HL-60 (cell line): ENCODE measurements at regions not wholly inside any gene's neighbourhood (a gene's known extent, or its start where the extent isn't known, plus 50 kb on each side); places are given as distances from the start of the nearest gene placed in this dataset.

ENCODE experiments used
- DNase-seq, 2 experiments: peaks; one replicate each; pipeline ENCODE4 v3.0.0-alpha.2; 2010 to 2020; ENCODE audit warnings: low read depth in 1 of 2, low spot score in 1 of 2
- H3K27ac ChIP-seq: fragments of 250-450 bp; sonication (Bioruptor Pico); replicated peaks from 2 replicates; pipeline ENCODE4 v1.5.1; 2020; ENCODE audit warnings: mild to moderate bottlenecking, moderate library complexity
- H3K27me3 ChIP-seq: fragments of 250-450 bp; sonication (Bioruptor Pico); 2 replicates; pipeline ENCODE4 v1.5.1; 2021; ENCODE audit warnings: mild to moderate bottlenecking, moderate library complexity; ENCODE audit not compliant: insufficient read depth, poor library complexity, severe bottlenecking
- H3K4me3 ChIP-seq: replicated peaks from 2 replicates; pipeline ENCODE4 v1.5.1; 2011; ENCODE audit warnings: mild to moderate bottlenecking, control low read depth, low read length; ENCODE audit not compliant: insufficient read depth
- GABPA ChIP-seq: IDR thresholded peaks from 2 replicates; pipeline ENCODE4 v1.6.1; 2012; ENCODE audit warnings: low read depth
- POLR2AphosphoS5 ChIP-seq: IDR thresholded peaks from 2 replicates; pipeline ENCODE4 v1.6.1; 2012; ENCODE audit warnings: low read depth
- SPI1 ChIP-seq: IDR thresholded peaks from 2 replicates; pipeline ENCODE4 v1.6.1; 2012; ENCODE audit warnings: low read depth, mild to moderate bottlenecking, borderline replicate concordance
- TF ChIP-seq, protein P1 (sequence below): IDR thresholded peaks from one replicate; pipeline ENCODE4 v1.5.1; 2011; ENCODE audit warnings: low read length, control low read depth, inconsistent platforms; ENCODE audit not compliant: insufficient read depth
- TF ChIP-seq, protein P2 (sequence below): IDR thresholded peaks from 2 replicates; pipeline ENCODE4 v1.6.1; 2012; ENCODE audit warnings: low read depth; ENCODE audit not compliant: insufficient replicate concordance

DNA sequence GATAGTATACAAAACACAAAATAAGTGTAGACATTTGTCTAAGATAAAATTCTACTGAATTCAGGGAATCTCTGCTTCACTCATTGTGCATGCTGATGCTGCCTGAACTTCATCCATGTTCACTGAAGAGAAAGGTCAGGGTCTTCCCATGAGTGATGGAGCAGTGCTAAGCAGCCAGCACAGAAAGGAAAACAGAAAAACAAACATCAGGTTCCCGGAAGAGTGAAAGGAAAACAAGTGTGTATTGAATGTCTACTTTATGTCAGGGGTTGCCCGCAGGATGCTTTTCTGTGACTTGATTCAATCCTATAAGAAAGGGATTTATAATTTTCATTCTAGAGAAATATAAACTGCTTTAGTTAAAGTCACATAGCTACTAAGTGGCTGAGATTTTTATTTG lies 522.4 kb downstream of the RAB28 start:
- Histone ChIP-seq H3K27me3 (no peaks in the 10 kb centered on the region), H3K4me3 (no peak overlapping the region), H3K27ac (no peak overlapping the region)
- DNase-seq: no peak
- TF ChIP-seq, protein P1, sequence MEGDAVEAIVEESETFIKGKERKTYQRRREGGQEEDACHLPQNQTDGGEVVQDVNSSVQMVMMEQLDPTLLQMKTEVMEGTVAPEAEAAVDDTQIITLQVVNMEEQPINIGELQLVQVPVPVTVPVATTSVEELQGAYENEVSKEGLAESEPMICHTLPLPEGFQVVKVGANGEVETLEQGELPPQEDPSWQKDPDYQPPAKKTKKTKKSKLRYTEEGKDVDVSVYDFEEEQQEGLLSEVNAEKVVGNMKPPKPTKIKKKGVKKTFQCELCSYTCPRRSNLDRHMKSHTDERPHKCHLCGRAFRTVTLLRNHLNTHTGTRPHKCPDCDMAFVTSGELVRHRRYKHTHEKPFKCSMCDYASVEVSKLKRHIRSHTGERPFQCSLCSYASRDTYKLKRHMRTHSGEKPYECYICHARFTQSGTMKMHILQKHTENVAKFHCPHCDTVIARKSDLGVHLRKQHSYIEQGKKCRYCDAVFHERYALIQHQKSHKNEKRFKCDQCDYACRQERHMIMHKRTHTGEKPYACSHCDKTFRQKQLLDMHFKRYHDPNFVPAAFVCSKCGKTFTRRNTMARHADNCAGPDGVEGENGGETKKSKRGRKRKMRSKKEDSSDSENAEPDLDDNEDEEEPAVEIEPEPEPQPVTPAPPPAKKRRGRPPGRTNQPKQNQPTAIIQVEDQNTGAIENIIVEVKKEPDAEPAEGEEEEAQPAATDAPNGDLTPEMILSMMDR: no peak

DNA sequence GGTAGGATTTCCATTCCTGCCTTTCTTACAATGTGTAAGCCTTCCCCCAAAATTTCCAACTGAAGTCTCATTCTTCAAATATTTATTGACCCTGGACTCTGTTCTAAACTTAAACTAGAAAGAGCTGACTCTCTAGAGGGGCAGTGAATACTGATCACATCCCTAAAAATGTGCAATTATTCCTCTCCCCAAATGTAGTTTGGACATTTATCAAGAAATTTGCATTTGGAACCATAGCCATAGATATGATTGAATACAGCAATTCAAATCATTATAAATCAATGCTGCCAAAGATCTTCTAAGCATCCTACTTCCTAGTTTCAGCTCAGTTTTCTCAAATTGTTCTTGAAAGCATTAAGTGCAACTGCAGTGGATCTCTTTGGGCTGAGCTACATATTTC lies 525.7 kb downstream of the RAB28 start:
- no peak for DNase-seq
- no peak for TF ChIP-seq POLR2AphosphoS5
- TF ChIP-seq SPI1: no peak
- TF ChIP-seq, protein P2, sequence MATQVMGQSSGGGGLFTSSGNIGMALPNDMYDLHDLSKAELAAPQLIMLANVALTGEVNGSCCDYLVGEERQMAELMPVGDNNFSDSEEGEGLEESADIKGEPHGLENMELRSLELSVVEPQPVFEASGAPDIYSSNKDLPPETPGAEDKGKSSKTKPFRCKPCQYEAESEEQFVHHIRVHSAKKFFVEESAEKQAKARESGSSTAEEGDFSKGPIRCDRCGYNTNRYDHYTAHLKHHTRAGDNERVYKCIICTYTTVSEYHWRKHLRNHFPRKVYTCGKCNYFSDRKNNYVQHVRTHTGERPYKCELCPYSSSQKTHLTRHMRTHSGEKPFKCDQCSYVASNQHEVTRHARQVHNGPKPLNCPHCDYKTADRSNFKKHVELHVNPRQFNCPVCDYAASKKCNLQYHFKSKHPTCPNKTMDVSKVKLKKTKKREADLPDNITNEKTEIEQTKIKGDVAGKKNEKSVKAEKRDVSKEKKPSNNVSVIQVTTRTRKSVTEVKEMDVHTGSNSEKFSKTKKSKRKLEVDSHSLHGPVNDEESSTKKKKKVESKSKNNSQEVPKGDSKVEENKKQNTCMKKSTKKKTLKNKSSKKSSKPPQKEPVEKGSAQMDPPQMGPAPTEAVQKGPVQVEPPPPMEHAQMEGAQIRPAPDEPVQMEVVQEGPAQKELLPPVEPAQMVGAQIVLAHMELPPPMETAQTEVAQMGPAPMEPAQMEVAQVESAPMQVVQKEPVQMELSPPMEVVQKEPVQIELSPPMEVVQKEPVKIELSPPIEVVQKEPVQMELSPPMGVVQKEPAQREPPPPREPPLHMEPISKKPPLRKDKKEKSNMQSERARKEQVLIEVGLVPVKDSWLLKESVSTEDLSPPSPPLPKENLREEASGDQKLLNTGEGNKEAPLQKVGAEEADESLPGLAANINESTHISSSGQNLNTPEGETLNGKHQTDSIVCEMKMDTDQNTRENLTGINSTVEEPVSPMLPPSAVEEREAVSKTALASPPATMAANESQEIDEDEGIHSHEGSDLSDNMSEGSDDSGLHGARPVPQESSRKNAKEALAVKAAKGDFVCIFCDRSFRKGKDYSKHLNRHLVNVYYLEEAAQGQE: no peak
- no peak overlapping the region for H3K4me3 ChIP-seq
- H3K27ac ChIP-seq: no peak overlapping the region
- H3K27me3 ChIP-seq: no peaks in the 10 kb centered on the region

DNA sequence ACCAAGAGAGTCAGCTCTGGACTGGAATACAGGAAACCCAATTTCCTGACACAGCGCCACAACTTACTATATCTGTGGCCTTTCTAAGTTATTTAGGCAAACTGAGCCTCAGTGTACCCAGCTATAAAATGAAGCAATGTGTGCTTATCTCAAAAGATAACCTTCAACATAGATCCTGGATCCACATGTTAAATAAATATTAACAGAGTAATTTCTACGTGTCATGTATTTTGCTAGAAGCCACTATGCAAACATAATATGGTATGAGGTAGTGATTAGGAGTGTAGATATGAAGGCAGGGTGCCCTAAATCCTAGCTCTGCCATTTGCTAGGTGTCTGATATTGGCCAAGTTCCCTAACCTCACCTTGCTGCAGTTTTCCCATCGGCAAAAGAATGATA lies 527.0 kb downstream of the RAB28 start:
- DNase-seq: no peak
- TF ChIP-seq SPI1 (no peak), GABPA (no peak), POLR2AphosphoS5 (no peak)
- TF ChIP-seq, protein P1: no peak
- TF ChIP-seq, protein P2: no peak
- no peaks in the 10 kb centered on the region for H3K27me3 ChIP-seq
- H3K27ac ChIP-seq: no peak overlapping the region
- no peak overlapping the region for H3K4me3 ChIP-seq

DNA sequence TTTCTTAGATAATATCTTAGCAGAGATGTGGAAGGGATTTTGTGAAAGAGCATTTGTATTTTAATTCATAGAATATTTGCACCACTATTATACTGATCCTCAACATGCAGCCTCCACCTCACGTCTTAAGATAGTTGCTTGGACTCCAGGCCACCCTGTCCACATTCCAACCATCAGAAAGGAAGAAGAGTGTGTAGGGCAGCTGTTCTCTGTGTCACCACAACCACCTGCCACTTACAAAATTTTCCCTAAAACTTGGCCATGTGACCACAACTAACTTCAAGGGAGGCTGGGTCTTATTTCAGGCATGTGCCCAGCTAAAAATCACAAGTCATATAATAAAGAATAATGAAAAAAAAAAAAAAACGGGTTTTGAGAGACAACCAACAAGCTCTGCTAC lies 528.1 kb downstream of the RAB28 start:
- TF ChIP-seq, protein P2: no peak
- TF ChIP-seq GABPA (no peak), SPI1 (no peak), POLR2AphosphoS5 (no peak)
- TF ChIP-seq, protein P1: no peak
- Histone ChIP-seq H3K27ac (no peak overlapping the region), H3K27me3 (no peaks in the 10 kb centered on the region), H3K4me3 (no peak overlapping the region)
- no peak for DNase-seq
